ENCODE measurements at regions not wholly inside any gene's neighbourhood (a gene's known extent, or its start where the extent isn't known, plus 50 kb on each side); places are given as distances from the start of the nearest gene placed in this dataset.

DNA sequence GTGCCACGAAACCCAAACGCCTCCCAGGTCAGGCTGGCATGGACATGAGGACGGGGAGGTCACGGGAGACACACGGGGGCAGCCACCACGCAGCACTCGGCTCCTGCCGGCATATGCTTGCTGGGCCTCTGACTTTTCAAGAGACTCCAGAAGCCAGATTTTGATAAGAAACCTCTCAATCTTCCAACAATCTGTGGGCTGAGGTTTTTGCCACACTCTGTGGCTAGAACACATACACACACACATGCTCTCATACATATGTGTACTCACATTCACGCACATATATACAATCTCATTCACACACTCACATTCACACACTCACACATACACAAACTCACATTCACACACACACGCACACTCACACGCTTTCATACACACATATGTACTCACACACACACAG lies 86.7 kb upstream of the LINGO1 start:
- H3K27ac ChIP-seq (ENCODE audit: extremely low read length, insufficient read depth, low read length): no peak overlapping the region
- H3K4me3 ChIP-seq (replicated peaks in 1 of 3; ENCODE audit: insufficient read depth in 1 of 3, low read depth in 2 of 3, low read length in 3 of 3): no peak overlapping the region
- no peaks in the 10 kb centered on the region for H3K36me3 ChIP-seq (replicated peaks in 1 of 2; ENCODE audit: control insufficient read depth in 1 of 2, insufficient read depth in 2 of 2, low read length in 2 of 2)
- ATAC-seq (no peak), FAIRE-seq (no peak), DNase-seq (ENCODE audit: low spot score) (no peak)
- intact Hi-C loops (cut with micrococcal nuclease; ENCODE audit: unreplicated experiment): no loop called here
- 16% methylated on average over 10 of the region's 11 CpGs for WGBS (ENCODE audit: low lambda C conversion rate)
- H3K79me2 ChIP-seq (ENCODE audit: insufficient read depth, low read length): no peaks in the 10 kb centered on the region
- ChIA-PET POLR2A (no interaction called here), CTCF (ENCODE audit: low intra/inter-chr PET ratio, low total read pairs) (no interaction called here)
- TF ChIP-seq GFI1 (CRISPR knock-in tag; IDR thresholded peaks at IDR 0.05; ENCODE audit: borderline replicate concordance): no peak
- TF ChIP-seq, protein P1, sequence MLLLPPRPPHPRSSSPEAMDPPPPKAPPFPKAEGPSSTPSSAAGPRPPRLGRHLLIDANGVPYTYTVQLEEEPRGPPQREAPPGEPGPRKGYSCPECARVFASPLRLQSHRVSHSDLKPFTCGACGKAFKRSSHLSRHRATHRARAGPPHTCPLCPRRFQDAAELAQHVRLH (CRISPR knock-in tag; IDR thresholded peaks at IDR 0.05; ENCODE audit: borderline replicate concordance, low read depth): no peak
- TF ChIP-seq, protein P2, sequence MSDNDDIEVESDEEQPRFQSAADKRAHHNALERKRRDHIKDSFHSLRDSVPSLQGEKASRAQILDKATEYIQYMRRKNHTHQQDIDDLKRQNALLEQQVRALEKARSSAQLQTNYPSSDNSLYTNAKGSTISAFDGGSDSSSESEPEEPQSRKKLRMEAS (IDR thresholded peaks at IDR 0.05): no peak
- no peak for TF ChIP-seq POLR2G (IDR thresholded peaks at IDR 0.05; ENCODE audit: low read depth, low read length)
- H3K9ac ChIP-seq (ENCODE audit: insufficient read depth, low read depth, low read length): no peak overlapping the region
- H3K4me2 ChIP-seq (ENCODE audit: low read depth, low read length): no peak overlapping the region
- H3K9me3 ChIP-seq (ENCODE audit: low read length): no peaks in the 10 kb centered on the region
- in situ Hi-C loops (cut with HindIII; ENCODE audit: extremely low pct_ligation_motif_present, low pct_unique_long_range_greater_than_20kb): no loop called here
- H2AFZ ChIP-seq (ENCODE audit: low read length): no peak overlapping the region
- no TSS peak for BruUV-seq (replicated peaks)
- peaks cover 4 to 17% of the 10 kb centered on the region in 2 experiments; a peak in 3 of 5 replicates for H3K27me3 ChIP-seq (ENCODE audit: control insufficient read depth in 1 of 2, insufficient read depth in 2 of 2, low read length in 2 of 2)
- H3K4me1 ChIP-seq (ENCODE audit: insufficient read depth, low read length): no peaks in the 10 kb centered on the region
- H4K20me1 ChIP-seq (ENCODE audit: insufficient read depth, low read length): no peaks in the 10 kb centered on the region

DNA sequence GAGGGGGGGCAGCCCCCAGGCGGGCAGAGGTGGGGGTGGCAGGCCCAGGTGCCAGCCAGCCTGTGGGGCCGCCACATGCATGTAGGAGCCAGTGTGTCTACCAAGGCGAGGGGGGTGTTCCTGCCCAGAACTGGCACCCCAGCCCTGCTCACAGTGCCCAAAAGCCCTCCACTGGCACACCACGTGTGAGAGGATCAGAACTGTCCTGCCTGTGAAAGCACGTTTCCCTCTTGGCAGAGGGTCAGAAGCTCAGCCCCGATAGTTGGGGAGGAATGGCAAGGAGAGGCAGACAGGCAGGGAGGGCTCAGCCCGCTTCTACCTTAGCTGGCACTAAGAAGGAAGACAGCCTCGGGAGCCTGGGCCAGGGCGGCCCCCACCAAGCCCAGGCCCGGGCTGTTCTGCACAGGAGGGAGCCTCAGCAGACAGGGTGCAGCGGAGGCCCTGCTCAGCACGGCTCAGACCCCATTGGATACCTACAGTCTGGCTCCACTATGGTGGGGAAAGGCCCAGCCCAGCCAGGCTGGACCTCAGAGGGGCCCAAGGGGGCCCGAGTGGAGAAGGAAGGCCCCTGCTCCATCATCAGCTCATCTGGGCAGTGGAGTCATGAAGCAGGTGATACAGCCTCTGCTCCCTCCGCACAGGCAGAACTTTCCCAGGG lies 84.8 kb upstream of the LINGO1 start:
- peaks cover 3 to 17% of the 10 kb centered on the region in 2 experiments; a peak in 2 of 5 replicates for H3K27me3 ChIP-seq (ENCODE audit: control insufficient read depth in 1 of 2, insufficient read depth in 2 of 2, low read length in 2 of 2)
- CTCF ChIA-PET (ENCODE audit: low intra/inter-chr PET ratio, low total read pairs): no interaction called here
- 21% methylated on average over 4 of the region's 14 CpGs for WGBS (ENCODE audit: low lambda C conversion rate)

More for the DNA sequence above, 84.8 kb upstream of the LINGO1 start:
- FAIRE-seq (no peak), DNase-seq (ENCODE audit: low spot score) (no peak), ATAC-seq (no peak)
- no peak overlapping the region for H3K4me2 ChIP-seq (ENCODE audit: low read depth, low read length)
- intact Hi-C loops (cut with micrococcal nuclease; ENCODE audit: unreplicated experiment) (no loop called here), in situ Hi-C loops (cut with HindIII; ENCODE audit: extremely low pct_ligation_motif_present, low pct_unique_long_range_greater_than_20kb) (no loop called here)
- no peaks in the 10 kb centered on the region for H3K79me2 ChIP-seq (ENCODE audit: insufficient read depth, low read length)
- H4K20me1 ChIP-seq (ENCODE audit: insufficient read depth, low read length): no peaks in the 10 kb centered on the region
- H3K9me3 ChIP-seq (ENCODE audit: low read length): no peaks in the 10 kb centered on the region
- TF ChIP-seq ZNF235 (CRISPR knock-in tag; IDR thresholded peaks at IDR 0.05; ENCODE audit: borderline replicate concordance) (no peak), ATF1 (CRISPR knock-in tag; IDR thresholded peaks at IDR 0.05) (no peak), PHF8 (CRISPR knock-in tag; IDR thresholded peaks at IDR 0.05) (no peak), NCOA2 (CRISPR knock-in tag; IDR thresholded peaks at IDR 0.05) (no peak), RNF219 (CRISPR knock-in tag; IDR thresholded peaks at IDR 0.05) (no peak), SALL2 (CRISPR knock-in tag; IDR thresholded peaks at IDR 0.05) (no peak), RAD21 (CRISPR knock-in tag; IDR thresholded peaks at IDR 0.05) (no peak), NR2F6 (IDR thresholded peaks at IDR 0.05) (no peak), NR2F6 (CRISPR knock-in tag; IDR thresholded peaks at IDR 0.05) (no peak)
- TF ChIP-seq, protein P3, sequence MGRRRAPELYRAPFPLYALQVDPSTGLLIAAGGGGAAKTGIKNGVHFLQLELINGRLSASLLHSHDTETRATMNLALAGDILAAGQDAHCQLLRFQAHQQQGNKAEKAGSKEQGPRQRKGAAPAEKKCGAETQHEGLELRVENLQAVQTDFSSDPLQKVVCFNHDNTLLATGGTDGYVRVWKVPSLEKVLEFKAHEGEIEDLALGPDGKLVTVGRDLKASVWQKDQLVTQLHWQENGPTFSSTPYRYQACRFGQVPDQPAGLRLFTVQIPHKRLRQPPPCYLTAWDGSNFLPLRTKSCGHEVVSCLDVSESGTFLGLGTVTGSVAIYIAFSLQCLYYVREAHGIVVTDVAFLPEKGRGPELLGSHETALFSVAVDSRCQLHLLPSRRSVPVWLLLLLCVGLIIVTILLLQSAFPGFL (CRISPR knock-in tag; IDR thresholded peaks at IDR 0.05): no peak
- H3K9ac ChIP-seq (ENCODE audit: insufficient read depth, low read depth, low read length): no peak overlapping the region
- no TSS peak for BruUV-seq (replicated peaks)
- no peaks in the 10 kb centered on the region for H3K36me3 ChIP-seq (replicated peaks in 1 of 2; ENCODE audit: control insufficient read depth in 1 of 2, insufficient read depth in 2 of 2, low read length in 2 of 2)
- H3K4me1 ChIP-seq (ENCODE audit: insufficient read depth, low read length): no peaks in the 10 kb centered on the region
- no peak overlapping the region for H2AFZ ChIP-seq (ENCODE audit: low read length)
- H3K4me3 ChIP-seq (replicated peaks in 1 of 3; ENCODE audit: insufficient read depth in 1 of 3, low read depth in 2 of 3, low read length in 3 of 3): no peak overlapping the region
- no peak overlapping the region for H3K27ac ChIP-seq (ENCODE audit: extremely low read length, insufficient read depth, low read length)
- POLR2A ChIA-PET: no interaction called here
